Left lung (tissue), 4 donors: ENCODE measurements at regions not wholly inside any gene's neighbourhood (a gene's known extent, or its start where the extent isn't known, plus 50 kb on each side); places are given as distances from the start of the nearest gene placed in this dataset.
"Not testable (repeated sequence)": the region's sequence is repeated elsewhere in the genome, so short reads cannot be mapped to it uniquely, and the experiment has no call there.

Source experiments
- ATAC-seq: fragments of 200-7000 bp; cut with Tn5 transposase; one replicate; pipeline ENCODE4 v1.9.1; 2020; ENCODE audit warnings: moderate library complexity
- DNase-seq, 4 donors: peaks; one replicate each; pipeline ENCODE4 v3.0.0-alpha.2; 2013 to 2020
- H3K27ac ChIP-seq, 2 donors: fragments of 200-600 bp; sonication (generic) in 1 of 2; one replicate each; pipeline versions ENCODE4 v1.5.0 to v1.8.0; 2020 to 2021
- H3K27me3 ChIP-seq, 2 donors: fragments of 200-600 bp; sonication (generic) in 1 of 2; one replicate each; pipeline versions ENCODE4 v1.5.0 to v1.8.0; 2020 to 2021
- H3K36me3 ChIP-seq, 2 donors: fragments of 200-600 bp; sonication (generic) in 1 of 2; one replicate each; pipeline versions ENCODE4 v1.5.0 to v1.8.0; 2020 to 2021
- H3K4me1 ChIP-seq, 2 donors: fragments of 200-600 bp; one replicate each; pipeline ENCODE4 v1.8.0; 2021
- H3K4me3 ChIP-seq, 2 donors: fragments of 200-600 bp; sonication (generic) in 1 of 2; one replicate each; pipeline versions ENCODE4 v1.5.0 to v1.8.0; 2020 to 2021; ENCODE audit warnings: mild to moderate bottlenecking in 1 of 2
- H3K9me3 ChIP-seq, 2 donors: fragments of 200-600 bp; sonication (generic) in 1 of 2; one replicate each; pipeline versions ENCODE4 v1.5.0 to v1.8.0; 2020 to 2021
- intact Hi-C, 2 donors: fragments of 100-400 bp; cut with DNase I; formaldehyde crosslinking; loops; one replicate each; pipeline versions ENCODE4 v1.11.2 to v1.14.2; 2022
- TF ChIP-seq, protein P1 (sequence below), 2 donors: fragments of 200-600 bp; sonication (generic) in 1 of 2; IDR thresholded peaks; one replicate each; pipeline versions ENCODE4 v1.5.0 to v1.8.0; 2021; ENCODE audit warnings: antibody characterized with exemption in 2 of 2
- donor health status: DM: no; HTN: yes; CAD: no.
- donor health status: DM: no; HTN: no; CAD: no.

DNA sequence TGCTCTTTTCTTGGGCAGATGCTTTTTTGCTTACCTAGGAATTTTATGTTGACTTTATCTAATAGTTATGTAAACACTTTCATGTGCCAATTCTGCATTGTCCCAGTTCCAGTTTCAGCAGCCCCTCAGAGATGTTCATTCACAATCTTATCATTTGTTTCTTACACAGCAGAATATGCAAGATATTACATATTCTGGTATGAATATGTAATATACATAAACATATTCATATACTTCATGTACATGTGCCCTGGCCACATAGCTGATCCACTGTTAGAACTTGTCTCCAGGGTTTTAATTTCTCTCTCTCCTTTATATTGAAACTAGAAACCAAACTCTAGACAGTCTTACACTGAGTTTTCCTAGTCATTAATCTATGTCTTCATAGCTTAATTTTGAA, 90.2 kb upstream of the PARP8 start:
- intact Hi-C loops, result no loop called here
- no peaks in the 10 kb centered on the region for H3K36me3 ChIP-seq
- H3K27ac ChIP-seq, result no peak overlapping the region
- no peak for DNase-seq
- no peak overlapping the region for H3K4me3 ChIP-seq
- no peaks in the 10 kb centered on the region for H3K9me3 ChIP-seq
- H3K27me3 ChIP-seq, result no peaks in the 10 kb centered on the region
- TF ChIP-seq, protein P1, sequence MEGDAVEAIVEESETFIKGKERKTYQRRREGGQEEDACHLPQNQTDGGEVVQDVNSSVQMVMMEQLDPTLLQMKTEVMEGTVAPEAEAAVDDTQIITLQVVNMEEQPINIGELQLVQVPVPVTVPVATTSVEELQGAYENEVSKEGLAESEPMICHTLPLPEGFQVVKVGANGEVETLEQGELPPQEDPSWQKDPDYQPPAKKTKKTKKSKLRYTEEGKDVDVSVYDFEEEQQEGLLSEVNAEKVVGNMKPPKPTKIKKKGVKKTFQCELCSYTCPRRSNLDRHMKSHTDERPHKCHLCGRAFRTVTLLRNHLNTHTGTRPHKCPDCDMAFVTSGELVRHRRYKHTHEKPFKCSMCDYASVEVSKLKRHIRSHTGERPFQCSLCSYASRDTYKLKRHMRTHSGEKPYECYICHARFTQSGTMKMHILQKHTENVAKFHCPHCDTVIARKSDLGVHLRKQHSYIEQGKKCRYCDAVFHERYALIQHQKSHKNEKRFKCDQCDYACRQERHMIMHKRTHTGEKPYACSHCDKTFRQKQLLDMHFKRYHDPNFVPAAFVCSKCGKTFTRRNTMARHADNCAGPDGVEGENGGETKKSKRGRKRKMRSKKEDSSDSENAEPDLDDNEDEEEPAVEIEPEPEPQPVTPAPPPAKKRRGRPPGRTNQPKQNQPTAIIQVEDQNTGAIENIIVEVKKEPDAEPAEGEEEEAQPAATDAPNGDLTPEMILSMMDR (IDR thresholded peaks at IDR 0.05), result no peak
- no peak for ATAC-seq
- H3K4me1 ChIP-seq, result peaks cover 0 to 10% of the 10 kb centered on the region in 2 donors

DNA sequence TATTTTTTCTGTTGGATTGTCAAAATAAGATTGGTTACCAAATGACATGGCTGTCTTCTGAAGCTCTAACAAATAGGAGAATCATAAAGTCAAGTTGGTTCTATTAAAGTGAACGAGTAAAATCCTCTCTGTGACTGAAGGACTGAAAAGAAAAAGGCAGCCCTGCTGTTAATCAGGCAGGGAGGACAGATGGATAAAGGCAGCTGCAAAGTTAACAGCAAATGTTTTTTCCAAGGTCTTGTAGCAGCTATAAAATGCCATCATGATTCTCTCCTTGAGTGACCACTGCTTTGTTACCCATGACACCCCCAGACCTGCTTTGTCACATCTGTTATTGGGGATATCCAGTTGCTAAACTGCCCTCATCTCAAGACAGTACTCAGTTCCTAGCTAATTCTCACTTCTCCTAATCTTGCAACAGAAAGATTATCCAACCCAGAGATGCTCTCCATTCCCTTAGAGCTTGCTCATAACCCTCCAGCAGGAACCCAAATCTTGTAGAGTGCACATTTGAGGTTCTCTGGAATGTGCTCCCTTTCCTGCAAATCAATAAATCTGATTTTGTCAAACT, 89.7 kb upstream of the PARP8 start:
- DNase-seq, result no peak
- no peak overlapping the region for H3K27ac ChIP-seq
- TF ChIP-seq, protein P1 (IDR thresholded peaks at IDR 0.05), result no peak
- no peak overlapping the region for H3K4me3 ChIP-seq
- H3K9me3 ChIP-seq, result no peaks in the 10 kb centered on the region
- intact Hi-C loops, result no loop called here
- no peaks in the 10 kb centered on the region for H3K36me3 ChIP-seq
- ATAC-seq, result no peak
- H3K27me3 ChIP-seq, result no peaks in the 10 kb centered on the region
- peaks cover 0 to 10% of the 10 kb centered on the region in 2 donors for H3K4me1 ChIP-seq

DNA sequence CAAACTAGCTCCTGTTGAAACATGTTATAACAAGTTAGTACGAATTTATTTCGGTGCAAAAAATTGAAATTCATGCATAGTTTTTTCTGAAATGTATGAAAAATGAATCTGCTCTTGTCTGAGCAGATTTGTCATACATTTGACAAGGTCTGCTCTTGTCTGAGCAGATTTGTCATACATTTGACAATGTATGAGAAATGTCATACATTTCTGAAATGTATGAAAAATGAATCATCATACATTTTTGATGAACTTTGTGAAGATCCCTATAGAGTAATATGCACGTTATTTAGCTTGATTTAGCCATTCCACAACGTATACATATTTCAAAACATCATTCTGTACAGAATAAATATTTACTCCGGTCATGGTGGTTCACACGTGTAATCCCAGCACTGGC, 85.9 kb upstream of the PARP8 start:
- peaks cover 0 to 5% of the 10 kb centered on the region in 2 donors for H3K4me1 ChIP-seq
- no peak for DNase-seq
- no peak overlapping the region for H3K27ac ChIP-seq
- no peak overlapping the region for H3K4me3 ChIP-seq
- no peaks in the 10 kb centered on the region for H3K27me3 ChIP-seq
- no peak for ATAC-seq
- no peaks in the 10 kb centered on the region for H3K9me3 ChIP-seq
- TF ChIP-seq, protein P1 (IDR thresholded peaks at IDR 0.05), result no peak
- intact Hi-C loops, result no loop called here
- H3K36me3 ChIP-seq, result no peaks in the 10 kb centered on the region

DNA sequence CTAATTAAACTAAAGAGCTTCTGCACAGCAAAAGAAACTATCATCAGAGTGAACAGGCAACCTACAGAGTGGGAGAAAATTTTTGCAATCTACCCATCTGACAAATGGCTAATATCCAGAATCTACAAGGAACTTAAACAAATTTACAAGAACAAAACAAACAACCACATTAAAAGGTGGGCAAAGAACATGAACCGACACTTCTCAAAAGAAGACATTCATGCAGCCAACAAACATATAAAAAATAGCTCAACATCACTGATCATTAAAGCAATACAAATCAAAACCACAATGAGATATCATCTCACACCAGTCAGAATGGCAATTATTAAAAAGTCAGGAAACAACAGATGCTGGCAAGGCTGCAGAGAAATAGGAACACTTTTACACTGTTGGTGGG, 84.6 kb upstream of the PARP8 start:
- H3K36me3 ChIP-seq, H3K27ac ChIP-seq, H3K27me3 ChIP-seq, DNase-seq, H3K9me3 ChIP-seq, ATAC-seq, H3K4me3 ChIP-seq, intact Hi-C loops, H3K4me1 ChIP-seq: not testable (repeated sequence)

DNA sequence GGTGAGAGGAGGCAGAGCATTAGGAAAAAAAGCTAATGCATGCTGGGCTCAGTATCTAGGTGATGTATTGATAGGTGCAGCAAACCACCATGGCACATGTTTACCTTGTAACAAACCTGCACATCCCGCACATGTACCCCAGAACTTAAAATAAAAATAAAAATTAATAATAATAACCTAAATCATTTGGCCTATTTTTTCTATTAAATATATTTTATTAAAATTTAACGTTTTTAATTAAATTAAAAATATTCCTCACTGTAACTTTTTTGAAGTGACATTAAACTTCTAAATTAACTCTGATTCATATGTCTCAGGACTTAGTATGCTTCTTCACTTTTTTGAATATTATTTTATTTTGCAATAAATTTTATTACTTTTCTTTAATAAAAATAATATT, 83.7 kb upstream of the PARP8 start:
- ATAC-seq (no peak), DNase-seq (no peak)
- Histone ChIP-seq H3K27me3 (no peaks in the 10 kb centered on the region), H3K36me3 (no peaks in the 10 kb centered on the region), H3K27ac (no peak overlapping the region), H3K4me1 (no peaks in the 10 kb centered on the region), H3K9me3 (no peaks in the 10 kb centered on the region), H3K4me3 (no peak overlapping the region)
- TF ChIP-seq, protein P1 (IDR thresholded peaks at IDR 0.05), result no peak
- intact Hi-C loops, result no loop called here

DNA sequence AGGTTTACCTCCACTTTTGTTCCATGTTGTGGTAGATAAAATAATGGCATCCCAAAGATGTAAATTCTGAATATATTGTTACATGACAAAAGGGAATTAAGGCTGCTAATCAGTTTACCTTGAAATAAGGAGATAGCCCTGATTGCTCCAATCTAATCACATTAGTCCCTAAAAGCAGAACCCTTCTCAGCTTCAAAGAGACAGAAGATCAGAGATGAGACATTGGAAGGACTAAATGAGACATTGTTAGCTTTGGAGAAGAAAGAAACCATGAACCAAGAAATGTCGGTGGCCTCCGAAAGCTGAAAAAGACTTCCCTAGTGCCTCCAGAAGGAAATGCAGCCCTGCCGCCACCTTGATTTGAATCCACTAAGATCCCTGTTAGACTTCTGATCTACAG, 82.8 kb upstream of the PARP8 start:
- Histone ChIP-seq H3K4me1 (no peaks in the 10 kb centered on the region), H3K4me3 (no peak overlapping the region), H3K27ac (no peak overlapping the region), H3K27me3 (no peaks in the 10 kb centered on the region), H3K36me3 (no peaks in the 10 kb centered on the region), H3K9me3 (no peaks in the 10 kb centered on the region)
- no peak for DNase-seq
- TF ChIP-seq, protein P1 (IDR thresholded peaks at IDR 0.05), result no peak
- no peak for ATAC-seq
- intact Hi-C loops, result no loop called here

DNA sequence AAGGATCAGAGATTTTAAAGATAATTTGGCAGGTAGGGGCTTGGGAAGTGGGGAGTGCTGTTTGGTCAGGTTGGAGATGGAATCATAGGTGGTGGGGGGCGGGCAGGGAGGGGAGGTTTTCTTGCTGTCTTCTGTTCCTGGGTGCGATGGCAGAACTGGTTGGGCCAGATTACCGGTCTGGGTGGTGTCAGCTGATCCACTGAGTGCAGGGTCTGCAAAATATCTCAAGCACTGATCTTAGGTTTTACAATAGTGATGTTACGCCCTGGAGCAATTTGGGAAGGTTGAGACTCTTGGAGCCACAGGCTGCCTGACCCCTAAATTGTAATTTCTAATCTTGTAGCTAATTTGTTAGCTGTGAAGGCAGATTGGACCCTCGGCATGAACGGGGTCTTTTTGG, 78.0 kb upstream of the PARP8 start:
- H3K36me3 ChIP-seq, intact Hi-C loops, ATAC-seq, H3K27ac ChIP-seq, H3K9me3 ChIP-seq, H3K27me3 ChIP-seq, DNase-seq, H3K4me1 ChIP-seq, H3K4me3 ChIP-seq: not testable (repeated sequence)

DNA sequence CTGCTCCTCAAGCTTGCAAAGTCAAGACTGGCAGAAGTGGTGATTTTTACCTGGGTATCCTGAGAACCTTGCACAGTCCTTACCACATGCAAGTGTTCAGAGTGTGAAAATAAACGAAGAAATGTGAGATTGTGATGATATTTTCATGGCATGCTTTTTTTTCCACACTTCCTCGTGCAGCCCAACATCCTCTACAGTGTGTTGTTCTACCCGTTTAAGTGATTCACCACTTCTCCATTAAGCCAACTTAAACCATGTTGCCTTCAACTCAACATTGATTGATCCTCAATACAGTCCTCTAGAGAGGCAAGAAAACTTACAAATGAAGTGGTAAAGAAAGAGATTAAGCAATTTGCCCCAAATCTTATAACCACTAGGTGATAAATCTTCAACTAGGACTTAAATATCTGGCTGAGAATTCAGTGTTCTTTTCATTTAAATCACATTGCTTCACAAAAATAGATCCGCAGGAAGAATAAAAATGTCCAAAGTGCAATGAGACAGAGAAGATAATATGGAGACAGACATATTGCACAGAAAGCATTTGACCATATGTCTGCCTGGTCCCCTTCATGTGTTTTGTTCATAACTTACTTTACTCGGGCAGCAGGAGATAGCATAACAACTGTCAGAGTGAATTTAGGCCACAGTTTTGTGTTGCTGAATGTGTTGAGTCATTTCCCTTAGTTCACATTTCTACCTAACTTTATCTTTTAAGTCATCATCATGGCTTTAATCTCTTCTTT, 75.8 kb upstream of the PARP8 start:
- H3K9me3 ChIP-seq, ATAC-seq, H3K27ac ChIP-seq: not testable (repeated sequence)

More for the DNA sequence above, 75.8 kb upstream of the PARP8 start:
- H3K4me3 ChIP-seq, intact Hi-C loops, H3K4me1 ChIP-seq, H3K36me3 ChIP-seq, DNase-seq, H3K27me3 ChIP-seq: not testable (repeated sequence)
